ENCODE measurements at regions not wholly inside any gene's neighbourhood (a gene's known extent, or its start where the extent isn't known, plus 50 kb on each side); places are given as distances from the start of the nearest gene placed in this dataset.

DNA sequence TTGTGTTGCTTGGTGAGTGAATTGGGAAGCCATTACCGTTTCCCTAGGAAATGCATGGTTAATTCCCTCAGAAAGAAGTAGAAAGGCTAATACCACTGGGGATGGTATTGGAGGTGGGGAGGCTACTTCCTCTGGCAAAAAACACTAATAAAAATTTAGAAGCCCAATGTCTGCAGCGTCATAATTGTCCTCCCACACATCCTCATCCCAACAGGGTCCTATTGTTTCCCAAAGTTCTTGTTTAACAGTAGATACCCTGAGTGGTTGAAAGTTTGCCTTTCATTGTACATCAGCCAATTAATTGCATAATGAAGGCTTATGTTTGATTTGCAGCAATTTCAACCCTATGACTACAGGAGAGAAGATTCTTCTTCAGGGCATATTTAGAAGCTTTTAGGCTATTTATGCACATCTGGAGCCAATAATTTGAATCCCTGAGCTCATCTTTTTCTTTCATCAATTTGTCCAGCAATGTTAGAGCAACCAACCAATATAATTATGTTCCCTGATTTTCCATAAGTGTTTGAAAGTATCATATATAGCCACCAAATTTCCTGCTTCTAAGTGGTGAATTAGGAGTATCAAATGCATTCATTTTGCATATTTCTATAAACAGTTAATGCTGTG lies 491.0 kb downstream of the SLITRK5 start:
- Histone ChIP-seq H3K27me3 (replicated peaks; ENCODE audit: insufficient read depth, low read depth, low read length, poor library complexity) (no peaks in the 10 kb centered on the region), H3K36me3 (ENCODE audit: insufficient read depth, low read length, poor library complexity, severe bottlenecking) (no peaks in the 10 kb centered on the region), H3K4me3 (ENCODE audit: low read depth, low read length, poor library complexity, severe bottlenecking) (no peak overlapping the region), H3K4me1 (ENCODE audit: insufficient read depth, low read length, poor library complexity, severe bottlenecking) (no peaks in the 10 kb centered on the region), H3K27ac (ENCODE audit: low read depth, low read length, poor library complexity, severe bottlenecking) (no peak overlapping the region), H3K9me3 (ENCODE audit: low read depth, low read length, poor library complexity, severe bottlenecking) (no peaks in the 10 kb centered on the region)
- peak; percentile 67 for DNase-seq (ENCODE audit: low spot score)
- CTCF ChIA-PET = interaction anchor here (0.5 kb wide), 1 partner anchor 34 kb away, joined by 5 read pairs; no protein-coding TSS in a partner anchor
- POLR2A ChIA-PET (ENCODE audit: low non-redundant PET) = no interaction called here
- intact Hi-C loops (cut with micrococcal nuclease; ENCODE audit: unreplicated experiment) = no loop called here
- TF ChIP-seq CTCF (conservative IDR thresholded peaks at IDR 0.05; ENCODE audit: low read depth, low read length) (no peak), EZH2 (IDR thresholded peaks at IDR 0.05; ENCODE audit: borderline replicate concordance, low read depth, low read length, poor library complexity, severe bottlenecking) (no peak)
- BruUV-seq (replicated peaks) = no TSS peak

DNA sequence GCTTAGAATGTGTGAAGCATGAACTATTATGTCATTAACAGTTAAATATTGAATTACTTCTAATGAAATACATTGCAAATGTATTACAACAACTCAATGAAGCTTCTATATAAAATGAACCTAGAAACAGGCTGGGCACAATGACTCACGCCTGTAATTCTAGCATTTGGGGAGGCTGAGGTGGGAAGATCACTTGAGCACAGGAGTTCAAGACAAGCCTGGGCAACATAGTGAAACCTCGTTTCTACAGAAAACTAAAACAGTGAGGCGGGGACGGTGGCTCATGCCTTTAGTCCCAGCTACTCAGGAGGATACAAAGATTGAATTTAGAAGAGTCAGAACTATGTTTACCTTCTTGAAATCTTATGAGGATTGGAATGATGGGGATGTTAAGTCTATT lies 505.1 kb downstream of the SLITRK5 start:
- intact Hi-C loops (cut with micrococcal nuclease; ENCODE audit: unreplicated experiment) = no loop called here
- Histone ChIP-seq H3K27me3 (replicated peaks; ENCODE audit: insufficient read depth, low read depth, low read length, poor library complexity) (no peaks in the 10 kb centered on the region), H3K4me3 (ENCODE audit: low read depth, low read length, poor library complexity, severe bottlenecking) (no peak overlapping the region), H3K4me1 (ENCODE audit: insufficient read depth, low read length, poor library complexity, severe bottlenecking) (no peaks in the 10 kb centered on the region), H3K36me3 (ENCODE audit: insufficient read depth, low read length, poor library complexity, severe bottlenecking) (no peaks in the 10 kb centered on the region), H3K27ac (ENCODE audit: low read depth, low read length, poor library complexity, severe bottlenecking) (no peak overlapping the region), H3K9me3 (ENCODE audit: low read depth, low read length, poor library complexity, severe bottlenecking) (no peaks in the 10 kb centered on the region)
- DNase-seq (ENCODE audit: low spot score) = no peak
- CTCF ChIA-PET = no interaction called here
- POLR2A ChIA-PET (ENCODE audit: low non-redundant PET) = no interaction called here
- TF ChIP-seq EZH2 (IDR thresholded peaks at IDR 0.05; ENCODE audit: borderline replicate concordance, low read depth, low read length, poor library complexity, severe bottlenecking) (no peak), CTCF (conservative IDR thresholded peaks at IDR 0.05; ENCODE audit: low read depth, low read length) (no peak)
- no TSS peak for BruUV-seq (replicated peaks)

GRCh38 chr13:88183440-88183839 lies 512.3 kb downstream of the SLITRK5 start:
- H3K4me3 ChIP-seq (ENCODE audit: low read depth, low read length, poor library complexity, severe bottlenecking) = no peak overlapping the region
- no peaks in the 10 kb centered on the region for H3K9me3 ChIP-seq (ENCODE audit: low read depth, low read length, poor library complexity, severe bottlenecking)
- no peak overlapping the region for H3K27ac ChIP-seq (ENCODE audit: low read depth, low read length, poor library complexity, severe bottlenecking)
- ChIA-PET POLR2A (ENCODE audit: low non-redundant PET) (no interaction called here), CTCF (no interaction called here)
- DNase-seq (ENCODE audit: low spot score) = no peak
- no peaks in the 10 kb centered on the region for H3K4me1 ChIP-seq (ENCODE audit: insufficient read depth, low read length, poor library complexity, severe bottlenecking)
- no peak for TF ChIP-seq EZH2 (IDR thresholded peaks at IDR 0.05; ENCODE audit: borderline replicate concordance, low read depth, low read length, poor library complexity, severe bottlenecking)
- TF ChIP-seq CTCF (conservative IDR thresholded peaks at IDR 0.05; ENCODE audit: low read depth, low read length) = no peak
- intact Hi-C loops (cut with micrococcal nuclease; ENCODE audit: unreplicated experiment) = no loop called here
- H3K36me3 ChIP-seq (ENCODE audit: insufficient read depth, low read length, poor library complexity, severe bottlenecking) = no peaks in the 10 kb centered on the region
- H3K27me3 ChIP-seq (replicated peaks; ENCODE audit: insufficient read depth, low read depth, low read length, poor library complexity) = no peaks in the 10 kb centered on the region
- no TSS peak for BruUV-seq (replicated peaks)

Measured in A673 (cell line).